ENCODE measurements at regions not wholly inside any gene's neighbourhood (a gene's known extent, or its start where the extent isn't known, plus 50 kb on each side); places are given as distances from the start of the nearest gene placed in this dataset.

GRCh38 chr13:105641121-105641520 lies 894.3 kb downstream of the EFNB2 start:
- TF ChIP-seq CTCF (IDR thresholded peaks at IDR 0.05 in 2 of 3, conservative IDR thresholded peaks at IDR 0.05 in 1 of 3; ENCODE audit: borderline replicate concordance in 1 of 3, insufficient read depth in 1 of 3, low read depth in 2 of 3, low read length in 2 of 3) (no peak), RAD21 (IDR thresholded peaks at IDR 0.05; ENCODE audit: low read depth) (no peak), POLR2AphosphoS5 (IDR thresholded peaks at IDR 0.05; ENCODE audit: low read depth, low read length) (no peak), POLR2A (IDR thresholded peaks at IDR 0.05; ENCODE audit: borderline replicate concordance, extremely low read depth, insufficient read depth, insufficient read length) (no peak), ELF1 (IDR thresholded peaks at IDR 0.05; ENCODE audit: borderline replicate concordance, low read depth) (no peak), EZH2 (IDR thresholded peaks at IDR 0.05) (no peak)
- TF ChIP-seq, protein P1, sequence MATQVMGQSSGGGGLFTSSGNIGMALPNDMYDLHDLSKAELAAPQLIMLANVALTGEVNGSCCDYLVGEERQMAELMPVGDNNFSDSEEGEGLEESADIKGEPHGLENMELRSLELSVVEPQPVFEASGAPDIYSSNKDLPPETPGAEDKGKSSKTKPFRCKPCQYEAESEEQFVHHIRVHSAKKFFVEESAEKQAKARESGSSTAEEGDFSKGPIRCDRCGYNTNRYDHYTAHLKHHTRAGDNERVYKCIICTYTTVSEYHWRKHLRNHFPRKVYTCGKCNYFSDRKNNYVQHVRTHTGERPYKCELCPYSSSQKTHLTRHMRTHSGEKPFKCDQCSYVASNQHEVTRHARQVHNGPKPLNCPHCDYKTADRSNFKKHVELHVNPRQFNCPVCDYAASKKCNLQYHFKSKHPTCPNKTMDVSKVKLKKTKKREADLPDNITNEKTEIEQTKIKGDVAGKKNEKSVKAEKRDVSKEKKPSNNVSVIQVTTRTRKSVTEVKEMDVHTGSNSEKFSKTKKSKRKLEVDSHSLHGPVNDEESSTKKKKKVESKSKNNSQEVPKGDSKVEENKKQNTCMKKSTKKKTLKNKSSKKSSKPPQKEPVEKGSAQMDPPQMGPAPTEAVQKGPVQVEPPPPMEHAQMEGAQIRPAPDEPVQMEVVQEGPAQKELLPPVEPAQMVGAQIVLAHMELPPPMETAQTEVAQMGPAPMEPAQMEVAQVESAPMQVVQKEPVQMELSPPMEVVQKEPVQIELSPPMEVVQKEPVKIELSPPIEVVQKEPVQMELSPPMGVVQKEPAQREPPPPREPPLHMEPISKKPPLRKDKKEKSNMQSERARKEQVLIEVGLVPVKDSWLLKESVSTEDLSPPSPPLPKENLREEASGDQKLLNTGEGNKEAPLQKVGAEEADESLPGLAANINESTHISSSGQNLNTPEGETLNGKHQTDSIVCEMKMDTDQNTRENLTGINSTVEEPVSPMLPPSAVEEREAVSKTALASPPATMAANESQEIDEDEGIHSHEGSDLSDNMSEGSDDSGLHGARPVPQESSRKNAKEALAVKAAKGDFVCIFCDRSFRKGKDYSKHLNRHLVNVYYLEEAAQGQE (IDR thresholded peaks at IDR 0.05; ENCODE audit: low read depth) = no peak

All from HCT116 (cell line).